Endothelial cell of umbilical vein (primary cell): ENCODE measurements at regions not wholly inside any gene's neighbourhood (a gene's known extent, or its start where the extent isn't known, plus 50 kb on each side); places are given as distances from the start of the nearest gene placed in this dataset.

Source experiments
- BruUV-seq: library from RNA; stranded (reverse); fragments of 400-500 nt; replicated peaks from 2 replicates; lab custom pipeline; 2021; lab: Mats Ljungman, UMichigan
- CTCF ChIA-PET: fragments of 300-600, 350-600 bp; sonication (Branson Sonifier 250); formaldehyde crosslinking; loops from one replicate; lab custom pipeline; 2021; ENCODE audit warnings: antibody characterized with exemption, inconsistent platforms; lab: Charles Lee
- POLR2A ChIA-PET: fragments of 300-600, 350-600 bp; sonication (Branson Sonifier 250); formaldehyde crosslinking; loops from one replicate; lab custom pipeline; 2021; ENCODE audit warnings: antibody characterized with exemption, inconsistent platforms; lab: Charles Lee
- DNase-seq: peaks from one replicate; pipeline ENCODE4 v3.0.0-alpha.2; 2011; ENCODE audit warnings: low read depth, low spot score
- FAIRE-seq: peaks from 2 replicates; lab custom pipeline; 2011; peaks lifted over from hg19 to GRCh38; lab: Jason Lieb, UNC
- H2AFZ ChIP-seq: 2 replicates; pipeline ENCODE4 v1.6.0; 2012; ENCODE audit warnings: low read depth, low read length, control low read depth, inconsistent platforms
- H3K27ac ChIP-seq: 2 replicates; pipeline ENCODE4 v1.5.1; 2011; ENCODE audit warnings: low read depth, mild to moderate bottlenecking, control low read depth, low read length, moderate library complexity; ENCODE audit not compliant: insufficient read depth
- H3K27me3 ChIP-seq, 2 experiments: 2 replicates each; pipeline versions ENCODE4 v1.6.0 to v1.6.1; 2011; ENCODE audit warnings: low read length in 2 of 2, mixed read lengths in 1 of 2; ENCODE audit not compliant: control insufficient read depth in 2 of 2, insufficient read depth in 2 of 2
- H3K36me3 ChIP-seq, 2 experiments: 2 replicates in 1 of 2; 3 replicates in 1 of 2; pipeline ENCODE4 v1.5.1; 2011; ENCODE audit warnings: low read length in 2 of 2, mild to moderate bottlenecking in 1 of 2, moderate library complexity in 1 of 2; ENCODE audit not compliant: control insufficient read depth in 2 of 2, insufficient read depth in 2 of 2; ENCODE audit errors: extremely low read depth in 1 of 2
- H3K4me1 ChIP-seq: 3 replicates; pipeline ENCODE4 v1.5.1; 2011; ENCODE audit warnings: mild to moderate bottlenecking, low read length; ENCODE audit not compliant: control insufficient read depth, insufficient read depth; ENCODE audit errors: extremely low read depth
- H3K4me2 ChIP-seq: 2 replicates; pipeline ENCODE4 v1.6.1; 2011; ENCODE audit warnings: low read length, control low read depth, mixed read lengths; ENCODE audit not compliant: insufficient read depth
- H3K4me3 ChIP-seq, 3 experiments: fragments of 200-600 bp in 1 of 3; sonication (generic), shearing (Covaris generic) in 1 of 3; replicated peaks in 1 of 3; 2 replicates each; pipeline ENCODE4 v1.5.1; 2011 to 2016; ENCODE audit warnings: control low read depth in 3 of 3, low read length in 3 of 3, mild to moderate bottlenecking in 2 of 3, inconsistent platforms in 1 of 3, low read depth in 1 of 3, moderate library complexity in 1 of 3; ENCODE audit not compliant: insufficient read depth in 1 of 3
- H3K79me2 ChIP-seq: 2 replicates; pipeline ENCODE4 v1.6.0; 2012; ENCODE audit warnings: low read length, inconsistent platforms; ENCODE audit not compliant: control insufficient read depth, insufficient read depth
- H3K9ac ChIP-seq: replicated peaks from 2 replicates; pipeline ENCODE3; 2011; ENCODE audit warnings: low read length, control low read depth; ENCODE audit not compliant: insufficient read depth; ENCODE audit errors: extremely low read depth
- H3K9me1 ChIP-seq: replicated peaks from 3 replicates; pipeline ENCODE4 v1.6.0; 2011; ENCODE audit warnings: mild to moderate bottlenecking, low read length; ENCODE audit not compliant: control insufficient read depth, insufficient read depth; ENCODE audit errors: extremely low read depth
- H3K9me3 ChIP-seq: replicated peaks from 2 replicates; pipeline ENCODE4 v1.5.1; 2012; ENCODE audit warnings: low read length, inconsistent platforms; ENCODE audit not compliant: control insufficient read depth, insufficient read depth
- H4K20me1 ChIP-seq: replicated peaks from 2 replicates; pipeline ENCODE3; 2011; ENCODE audit warnings: mild to moderate bottlenecking, low read length; ENCODE audit not compliant: control insufficient read depth, insufficient read depth; ENCODE audit errors: extremely low read depth
- EZH2 ChIP-seq: IDR thresholded peaks from 2 replicates; pipeline ENCODE4 v1.6.1; 2012; ENCODE audit warnings: borderline replicate concordance, low read depth, mild to moderate bottlenecking, moderate library complexity, low read length, inconsistent platforms; ENCODE audit not compliant: severe bottlenecking
- GATA2 ChIP-seq: IDR thresholded peaks from 2 replicates; pipeline ENCODE4 v1.7.0; 2011; ENCODE audit warnings: low read depth, mild to moderate bottlenecking, moderate library complexity, mixed read lengths, low read length; ENCODE audit not compliant: insufficient read length, insufficient read depth
- JUN ChIP-seq: IDR thresholded peaks from 2 replicates; pipeline ENCODE4 v1.6.1; 2011; ENCODE audit warnings: borderline replicate concordance, low read depth; ENCODE audit not compliant: insufficient read length, insufficient read depth
- MYC ChIP-seq: IDR thresholded peaks from one replicate; pipeline ENCODE4 v1.6.1; 2011; ENCODE audit warnings: mild to moderate bottlenecking, low read depth, low read length
- POLR2A ChIP-seq: IDR thresholded peaks from 2 replicates; pipeline ENCODE4 v1.6.1; 2012; ENCODE audit warnings: low read depth, mild to moderate bottlenecking, control low read depth, low read length
- POLR2AphosphoS5 ChIP-seq: IDR thresholded peaks from 2 replicates; pipeline ENCODE4 v1.6.1; 2012; ENCODE audit warnings: low read depth, mild to moderate bottlenecking, control low read depth, low read length, moderate library complexity; ENCODE audit not compliant: insufficient read depth
- dilution Hi-C: fragments of 300-500 bp; cut with MboI; formaldehyde crosslinking; loops from one replicate; pipeline ENCODE4 v1.15.0; 2019; ENCODE audit warnings: low sequenced_read_pairs; ENCODE audit not compliant: extremely low pct_ligation_motif_present
- intact Hi-C: fragments of 100-400 bp; cut with micrococcal nuclease; formaldehyde crosslinking; loops from one replicate; pipeline ENCODE4 v1.10.0; 2022
- TF ChIP-seq, protein P1 (sequence below), 2 donors: IDR thresholded peaks; 1 replicate in 1 of 2; 2 replicates in 1 of 2; pipeline ENCODE4 v1.5.1; 2011; ENCODE audit warnings: low read length in 2 of 2, mild to moderate bottlenecking in 2 of 2, moderate library complexity in 2 of 2, control low read depth in 1 of 2, inconsistent platforms in 1 of 2, low read depth in 1 of 2; ENCODE audit not compliant: insufficient read depth in 1 of 2; ENCODE audit errors: extremely low read depth in 1 of 2
- TF ChIP-seq, protein P2 (sequence below): IDR thresholded peaks from 2 replicates; pipeline ENCODE4 v1.6.1; 2011; ENCODE audit not compliant: insufficient read depth, insufficient read length

DNA sequence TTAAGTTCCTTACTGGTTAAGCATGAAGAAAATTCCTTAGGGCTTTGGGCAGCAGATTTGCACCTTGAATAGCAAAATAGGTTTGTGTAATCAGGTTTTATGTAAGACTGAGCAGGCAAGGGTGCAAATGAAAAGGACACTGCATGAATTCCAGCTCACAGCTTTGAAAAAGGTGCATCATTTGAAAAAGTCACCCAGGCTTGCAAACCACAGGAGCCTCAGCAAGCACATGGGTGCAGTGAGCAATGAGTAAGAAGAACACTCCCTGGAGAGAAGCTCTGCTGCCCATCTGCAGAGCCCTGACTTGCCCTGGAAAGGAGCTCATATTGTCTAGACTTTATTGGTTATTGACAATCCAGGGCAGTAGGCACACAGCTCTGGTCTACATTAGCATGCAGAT, 165.6 kb upstream of the KCNJ16 start:
- FAIRE-seq: no peak

More for the DNA sequence above, 165.6 kb upstream of the KCNJ16 start:
- Histone ChIP-seq H3K4me2 (no peak overlapping the region), H2AFZ (no peak overlapping the region), H3K9me1 (no peaks in the 10 kb centered on the region), H3K9me3 (no peaks in the 10 kb centered on the region), H4K20me1 (no peaks in the 10 kb centered on the region), H3K4me1 (no peaks in the 10 kb centered on the region), H3K27ac (no peak overlapping the region), H3K79me2 (no peaks in the 10 kb centered on the region), H3K27me3 (no peaks in the 10 kb centered on the region), H3K9ac (no peak overlapping the region), H3K36me3 (no peaks in the 10 kb centered on the region), H3K4me3 (no peak overlapping the region)
- TF ChIP-seq GATA2: no peak
- TF ChIP-seq, protein P1, sequence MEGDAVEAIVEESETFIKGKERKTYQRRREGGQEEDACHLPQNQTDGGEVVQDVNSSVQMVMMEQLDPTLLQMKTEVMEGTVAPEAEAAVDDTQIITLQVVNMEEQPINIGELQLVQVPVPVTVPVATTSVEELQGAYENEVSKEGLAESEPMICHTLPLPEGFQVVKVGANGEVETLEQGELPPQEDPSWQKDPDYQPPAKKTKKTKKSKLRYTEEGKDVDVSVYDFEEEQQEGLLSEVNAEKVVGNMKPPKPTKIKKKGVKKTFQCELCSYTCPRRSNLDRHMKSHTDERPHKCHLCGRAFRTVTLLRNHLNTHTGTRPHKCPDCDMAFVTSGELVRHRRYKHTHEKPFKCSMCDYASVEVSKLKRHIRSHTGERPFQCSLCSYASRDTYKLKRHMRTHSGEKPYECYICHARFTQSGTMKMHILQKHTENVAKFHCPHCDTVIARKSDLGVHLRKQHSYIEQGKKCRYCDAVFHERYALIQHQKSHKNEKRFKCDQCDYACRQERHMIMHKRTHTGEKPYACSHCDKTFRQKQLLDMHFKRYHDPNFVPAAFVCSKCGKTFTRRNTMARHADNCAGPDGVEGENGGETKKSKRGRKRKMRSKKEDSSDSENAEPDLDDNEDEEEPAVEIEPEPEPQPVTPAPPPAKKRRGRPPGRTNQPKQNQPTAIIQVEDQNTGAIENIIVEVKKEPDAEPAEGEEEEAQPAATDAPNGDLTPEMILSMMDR (IDR thresholded peaks at IDR 0.05; ENCODE audit: extremely low read depth in 1 of 2, insufficient read depth in 1 of 2, low read depth in 1 of 2, low read length in 2 of 2): no peak
- no peak for TF ChIP-seq EZH2
- no peak for TF ChIP-seq MYC
- TF ChIP-seq, protein P2, sequence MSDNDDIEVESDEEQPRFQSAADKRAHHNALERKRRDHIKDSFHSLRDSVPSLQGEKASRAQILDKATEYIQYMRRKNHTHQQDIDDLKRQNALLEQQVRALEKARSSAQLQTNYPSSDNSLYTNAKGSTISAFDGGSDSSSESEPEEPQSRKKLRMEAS: no peak
- TF ChIP-seq POLR2AphosphoS5: no peak
- no peak for TF ChIP-seq JUN
- TF ChIP-seq POLR2A: no peak
- intact Hi-C loops (no loop called here), dilution Hi-C loops (no loop called here)
- no TSS peak for BruUV-seq
- ChIA-PET POLR2A (no interaction called here), CTCF (interaction anchor here (1.0 to 1.6 kb wide), 4 partner anchors 16 to 235 kb away, joined by 3 read pairs; no protein-coding TSS in a partner anchor)
- DNase-seq: no peak
